GM21381 (cell line): ENCODE measurements at regions not wholly inside any gene's neighbourhood (a gene's known extent, or its start where the extent isn't known, plus 50 kb on each side); places are given as distances from the start of the nearest gene placed in this dataset.

Experiments used
- ATAC-seq: cut with Tn5 transposase; IDR thresholded peaks from one replicate; pipeline ENCODE4 v1.9.1; 2021; ENCODE audit warnings: mild to moderate bottlenecking, moderate library complexity; ENCODE audit not compliant: unreplicated experiment

GRCh38 chr14:65794674-65795279 is 382.2 kb downstream of the FUT8 start:
- ATAC-seq: no peak

- no peak for ATAC-seq
These were observed 385.7 kb downstream of the FUT8 start for GRCh38 chr14:65798216-65798615.

- ATAC-seq: no peak
These were observed 388.2 kb downstream of the FUT8 start for GRCh38 chr14:65800694-65801093.

GRCh38 chr14:65802196-65802595 is 389.7 kb downstream of the FUT8 start:
- ATAC-seq: no peak

GRCh38 chr14:65803885-65804284 is 391.4 kb downstream of the FUT8 start:
- ATAC-seq: no peak

GRCh38 chr14:65804439-65805112 is 392.0 kb downstream of the FUT8 start:
- no peak for ATAC-seq

GRCh38 chr14:65805113-65805473 is 392.6 kb downstream of the FUT8 start:
- no peak for ATAC-seq

GRCh38 chr14:65808390-65808789 is 395.9 kb downstream of the FUT8 start:
- no peak for ATAC-seq

- ATAC-seq: no peak
These were observed 397.8 kb downstream of the FUT8 start for GRCh38 chr14:65810322-65810721.

GRCh38 chr14:65813760-65814384 is 401.3 kb downstream of the FUT8 start:
- ATAC-seq: no peak

GRCh38 chr14:65815127-65815526 is 402.6 kb downstream of the FUT8 start:
- no peak for ATAC-seq

- ATAC-seq: no peak
These were observed 404.5 kb downstream of the FUT8 start for GRCh38 chr14:65817011-65817410.

- no peak for ATAC-seq
These were observed 407.0 kb downstream of the FUT8 start for GRCh38 chr14:65819569-65819968.

- ATAC-seq: no peak
These were observed 408.8 kb downstream of the FUT8 start for GRCh38 chr14:65821224-65821753.

GRCh38 chr14:65824285-65824977 is 411.9 kb downstream of the FUT8 start:
- no peak for ATAC-seq

- ATAC-seq: no peak
These were observed 412.4 kb downstream of the FUT8 start for GRCh38 chr14:65824978-65825299.

- ATAC-seq: no peak
These were observed 414.4 kb downstream of the FUT8 start for GRCh38 chr14:65826946-65827345.

- ATAC-seq: no peak
These were observed 415.0 kb downstream of the FUT8 start for GRCh38 chr14:65827520-65827919.

- no peak for ATAC-seq
These were observed 415.9 kb downstream of the FUT8 start for GRCh38 chr14:65828396-65828795.

- no peak for ATAC-seq
These were observed 420.1 kb downstream of the FUT8 start for GRCh38 chr14:65832431-65833266.
